ENCODE measurements at regions not wholly inside any gene's neighbourhood (a gene's known extent, or its start where the extent isn't known, plus 50 kb on each side); places are given as distances from the start of the nearest gene placed in this dataset.

- no peaks in the 10 kb centered on the region for H3K9me3 ChIP-seq (ENCODE audit: control insufficient read depth, low read length)
- no peak overlapping the region for H3K27ac ChIP-seq (ENCODE audit: low read depth, low read length, severe bottlenecking)
- no peak overlapping the region for H3K4me3 ChIP-seq (ENCODE audit: extremely low read depth, insufficient read depth, low read length, poor library complexity, severe bottlenecking)
- no peaks in the 10 kb centered on the region for H3K36me3 ChIP-seq (ENCODE audit: control insufficient read depth, insufficient read depth, low read length)
- H3K4me1 ChIP-seq (ENCODE audit: control insufficient read depth, insufficient read depth, low read length, poor library complexity, severe bottlenecking): peaks cover 2% of the 10 kb centered on the region
Measured at GRCh38 chr2:164039270-164039669, 303.5 kb upstream of the FIGN start.

DNA sequence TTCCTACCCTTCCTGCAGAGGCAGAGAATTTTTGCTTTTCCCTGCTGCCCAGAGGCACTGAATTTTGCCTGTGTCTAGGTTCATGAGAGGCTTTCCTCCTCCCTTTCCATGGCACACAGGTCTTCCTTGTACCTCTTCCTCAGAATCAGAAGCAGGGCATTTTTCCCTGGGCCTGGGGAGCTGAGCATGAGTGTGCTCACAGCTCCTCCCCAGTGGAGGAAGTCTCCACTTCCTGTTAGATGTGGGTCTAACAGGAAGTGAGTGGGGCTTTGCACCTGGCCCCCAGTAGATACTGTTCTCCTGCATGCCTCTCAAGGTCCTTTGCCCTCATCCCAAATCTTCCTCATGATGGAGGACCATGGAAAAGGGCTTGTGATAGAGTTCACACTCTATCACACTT lies 297.2 kb upstream of the FIGN start:
- Histone ChIP-seq H3K9me3 (ENCODE audit: control insufficient read depth, low read length) (no peaks in the 10 kb centered on the region), H3K36me3 (ENCODE audit: control insufficient read depth, insufficient read depth, low read length) (no peaks in the 10 kb centered on the region), H3K27ac (ENCODE audit: low read depth, low read length, severe bottlenecking) (no peak overlapping the region), H3K4me3 (ENCODE audit: extremely low read depth, insufficient read depth, low read length, poor library complexity, severe bottlenecking) (no peak overlapping the region), H3K4me1 (ENCODE audit: control insufficient read depth, insufficient read depth, low read length, poor library complexity, severe bottlenecking) (peaks cover 2% of the 10 kb centered on the region)

- 100% methylated on average over 2 of the region's 2 CpGs; no CpG with 5 or more reads in 1 of the 2 experiments for WGBS, 2 experiments (ENCODE audit: insufficient coverage in 2 of 2)
- H3K4me1 ChIP-seq (ENCODE audit: control insufficient read depth, insufficient read depth, low read length, poor library complexity, severe bottlenecking): no peaks in the 10 kb centered on the region
- H3K27ac ChIP-seq (ENCODE audit: low read depth, low read length, severe bottlenecking): no peak overlapping the region
- no peak overlapping the region for H3K4me3 ChIP-seq (ENCODE audit: extremely low read depth, insufficient read depth, low read length, poor library complexity, severe bottlenecking)
- H3K9me3 ChIP-seq (ENCODE audit: control insufficient read depth, low read length): no peaks in the 10 kb centered on the region
- no peaks in the 10 kb centered on the region for H3K36me3 ChIP-seq (ENCODE audit: control insufficient read depth, insufficient read depth, low read length)
Measured at GRCh38 chr2:164030623-164031022, 294.8 kb upstream of the FIGN start.

- no peaks in the 10 kb centered on the region for H3K36me3 ChIP-seq (ENCODE audit: control insufficient read depth, insufficient read depth, low read length)
- no peak overlapping the region for H3K27ac ChIP-seq (ENCODE audit: low read depth, low read length, severe bottlenecking)
- H3K4me3 ChIP-seq (ENCODE audit: extremely low read depth, insufficient read depth, low read length, poor library complexity, severe bottlenecking): no peak overlapping the region
- 50 to 77% methylated on average over 3 of the region's 7 CpGs for WGBS, 2 experiments (ENCODE audit: insufficient coverage in 2 of 2)
- H3K9me3 ChIP-seq (ENCODE audit: control insufficient read depth, low read length): no peaks in the 10 kb centered on the region
- H3K4me1 ChIP-seq (ENCODE audit: control insufficient read depth, insufficient read depth, low read length, poor library complexity, severe bottlenecking): no peaks in the 10 kb centered on the region
Measured at GRCh38 chr2:164028814-164029534, 293.2 kb upstream of the FIGN start.

DNA sequence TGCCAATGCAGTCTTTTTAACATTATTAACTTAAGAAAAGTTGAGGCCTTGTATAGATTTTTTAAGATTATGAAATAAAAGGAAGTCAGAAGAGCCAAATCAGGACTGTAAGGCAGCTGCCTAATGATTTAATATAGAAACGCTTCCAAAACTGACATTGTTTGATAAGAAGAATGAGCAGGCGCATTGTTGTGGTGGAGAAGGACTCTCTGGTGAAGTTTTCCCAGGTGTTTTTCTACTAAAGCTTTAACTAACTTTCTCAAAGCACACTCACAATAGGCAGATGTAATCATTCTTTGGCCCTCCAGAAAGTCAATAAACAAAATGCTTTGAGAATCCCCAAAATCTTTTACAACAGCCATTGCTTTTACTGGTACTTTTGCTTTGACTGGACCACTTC lies 288.6 kb upstream of the FIGN start:
- Histone ChIP-seq H3K4me1 (ENCODE audit: control insufficient read depth, insufficient read depth, low read length, poor library complexity, severe bottlenecking) (no peaks in the 10 kb centered on the region), H3K36me3 (ENCODE audit: control insufficient read depth, insufficient read depth, low read length) (no peaks in the 10 kb centered on the region), H3K4me3 (ENCODE audit: extremely low read depth, insufficient read depth, low read length, poor library complexity, severe bottlenecking) (no peak overlapping the region), H3K9me3 (ENCODE audit: control insufficient read depth, low read length) (no peaks in the 10 kb centered on the region), H3K27ac (ENCODE audit: low read depth, low read length, severe bottlenecking) (no peak overlapping the region)
- WGBS, 2 experiments (ENCODE audit: insufficient coverage in 2 of 2): 100% methylated on average over 1 of the region's 2 CpGs; no CpG with 5 or more reads in 1 of the 2 experiments

GRCh38 chr2:164023896-164024295 lies 288.1 kb upstream of the FIGN start:
- WGBS, 2 experiments (ENCODE audit: insufficient coverage in 2 of 2): 48 to 54% methylated on average over 2 of the region's 2 CpGs
- Histone ChIP-seq H3K4me3 (ENCODE audit: extremely low read depth, insufficient read depth, low read length, poor library complexity, severe bottlenecking) (no peak overlapping the region), H3K9me3 (ENCODE audit: control insufficient read depth, low read length) (no peaks in the 10 kb centered on the region), H3K36me3 (ENCODE audit: control insufficient read depth, insufficient read depth, low read length) (no peaks in the 10 kb centered on the region), H3K27ac (ENCODE audit: low read depth, low read length, severe bottlenecking) (no peak overlapping the region), H3K4me1 (ENCODE audit: control insufficient read depth, insufficient read depth, low read length, poor library complexity, severe bottlenecking) (no peaks in the 10 kb centered on the region)

- WGBS, 2 experiments (ENCODE audit: insufficient coverage in 2 of 2): 90 to 95% methylated on average over 5 to 7 of the region's 12 CpGs
- H3K4me1 ChIP-seq (ENCODE audit: control insufficient read depth, insufficient read depth, low read length, poor library complexity, severe bottlenecking): peaks cover 4% of the 10 kb centered on the region
- H3K4me3 ChIP-seq (ENCODE audit: extremely low read depth, insufficient read depth, low read length, poor library complexity, severe bottlenecking): no peak overlapping the region
- H3K9me3 ChIP-seq (ENCODE audit: control insufficient read depth, low read length): no peaks in the 10 kb centered on the region
- peak overlapping the region; percentile 37 for H3K27ac ChIP-seq (ENCODE audit: low read depth, low read length, severe bottlenecking)
- no peaks in the 10 kb centered on the region for H3K36me3 ChIP-seq (ENCODE audit: control insufficient read depth, insufficient read depth, low read length)
Measured at GRCh38 chr2:164015328-164016123, 279.7 kb upstream of the FIGN start.

DNA sequence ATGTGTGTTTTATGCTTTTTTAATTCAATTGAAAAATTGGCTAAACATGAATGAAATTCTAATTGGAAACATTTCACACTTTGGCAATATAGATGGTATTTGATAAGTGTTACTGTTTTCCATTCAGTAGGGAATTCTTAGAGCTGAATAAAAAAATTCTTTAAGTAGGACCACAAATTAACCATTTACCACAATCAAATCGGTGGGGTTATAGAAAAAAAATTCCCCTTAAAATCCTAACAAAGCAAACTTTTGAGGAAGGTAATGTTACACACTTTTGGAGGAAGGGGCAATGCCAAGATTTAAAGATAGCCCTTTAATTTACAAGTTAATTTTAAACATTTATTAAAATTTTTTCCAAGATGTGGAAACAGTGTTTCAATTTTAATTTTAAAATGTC lies 279.0 kb upstream of the FIGN start:
- Histone ChIP-seq H3K4me1 (ENCODE audit: control insufficient read depth, insufficient read depth, low read length, poor library complexity, severe bottlenecking) (peaks cover 4% of the 10 kb centered on the region), H3K4me3 (ENCODE audit: extremely low read depth, insufficient read depth, low read length, poor library complexity, severe bottlenecking) (no peak overlapping the region), H3K36me3 (ENCODE audit: control insufficient read depth, insufficient read depth, low read length) (no peaks in the 10 kb centered on the region), H3K27ac (ENCODE audit: low read depth, low read length, severe bottlenecking) (peak overlapping the region; percentile 68), H3K9me3 (ENCODE audit: control insufficient read depth, low read length) (no peaks in the 10 kb centered on the region)
- WGBS, 2 experiments (ENCODE audit: insufficient coverage in 2 of 2): no CpG with 5 or more reads among the region's 1 CpG

GRCh38 chr2:164014068-164014731 lies 278.4 kb upstream of the FIGN start:
- peaks cover 4% of the 10 kb centered on the region for H3K4me1 ChIP-seq (ENCODE audit: control insufficient read depth, insufficient read depth, low read length, poor library complexity, severe bottlenecking)
- H3K9me3 ChIP-seq (ENCODE audit: control insufficient read depth, low read length): no peaks in the 10 kb centered on the region
- no peak overlapping the region for H3K4me3 ChIP-seq (ENCODE audit: extremely low read depth, insufficient read depth, low read length, poor library complexity, severe bottlenecking)
- peak overlapping the region; percentile 68 for H3K27ac ChIP-seq (ENCODE audit: low read depth, low read length, severe bottlenecking)
- no peaks in the 10 kb centered on the region for H3K36me3 ChIP-seq (ENCODE audit: control insufficient read depth, insufficient read depth, low read length)
- WGBS, 2 experiments (ENCODE audit: insufficient coverage in 2 of 2): 65 to 69% methylated on average over 4 to 7 of the region's 11 CpGs

GRCh38 chr2:164012581-164012980 lies 276.8 kb upstream of the FIGN start:
- Histone ChIP-seq H3K36me3 (ENCODE audit: control insufficient read depth, insufficient read depth, low read length) (no peaks in the 10 kb centered on the region), H3K4me1 (ENCODE audit: control insufficient read depth, insufficient read depth, low read length, poor library complexity, severe bottlenecking) (peaks cover 4% of the 10 kb centered on the region), H3K4me3 (ENCODE audit: extremely low read depth, insufficient read depth, low read length, poor library complexity, severe bottlenecking) (no peak overlapping the region), H3K9me3 (ENCODE audit: control insufficient read depth, low read length) (no peaks in the 10 kb centered on the region), H3K27ac (ENCODE audit: low read depth, low read length, severe bottlenecking) (no peak overlapping the region)
- 92% methylated on average over 2 of the region's 3 CpGs; no CpG with 5 or more reads in 1 of the 2 experiments for WGBS, 2 experiments (ENCODE audit: insufficient coverage in 2 of 2)

Measured in mesodermal cell (in vitro differentiated cells).